HG02981 (cell line): ENCODE measurements at regions not wholly inside any gene's neighbourhood (a gene's known extent, or its start where the extent isn't known, plus 50 kb on each side); places are given as distances from the start of the nearest gene placed in this dataset.

Source experiments
- ATAC-seq: cut with Tn5 transposase; IDR thresholded peaks from one replicate; pipeline ENCODE4 v1.9.1; 2021; ENCODE audit warnings: mild to moderate bottlenecking, moderate library complexity; ENCODE audit not compliant: unreplicated experiment

- no peak for ATAC-seq
These were observed 308.1 kb downstream of the CDH26 start for GRCh38 chr20:60266177-60266823.

- ATAC-seq, result no peak
These were observed 310.3 kb downstream of the CDH26 start for GRCh38 chr20:60268491-60268890.

GRCh38 chr20:60269573-60270162, 311.4 kb downstream of the CDH26 start:
- ATAC-seq, result no peak

DNA sequence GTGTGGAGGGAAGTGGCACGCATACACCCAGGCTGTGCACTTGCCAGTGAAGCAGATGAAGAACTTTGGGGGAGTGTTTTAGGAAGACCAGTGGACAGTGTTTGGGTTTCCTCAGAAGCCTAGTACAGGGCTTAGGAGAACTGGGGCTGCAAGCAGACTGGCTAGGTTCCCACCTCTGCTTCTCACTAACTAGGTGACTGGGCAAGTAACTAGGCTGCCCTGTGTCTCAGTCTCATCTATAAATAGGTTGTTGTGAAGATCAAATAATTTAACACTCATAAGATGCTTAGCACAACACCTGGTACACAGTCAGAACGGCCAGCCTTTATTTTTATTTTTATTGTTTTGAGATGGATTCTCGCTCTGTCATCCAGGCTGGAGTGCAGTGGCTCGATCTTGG, 312.1 kb downstream of the CDH26 start:
- ATAC-seq, result no peak

- ATAC-seq, result no peak
These were observed 313.4 kb downstream of the CDH26 start for GRCh38 chr20:60271597-60271996.

GRCh38 chr20:60272790-60273189, 314.6 kb downstream of the CDH26 start:
- no peak for ATAC-seq

- no peak for ATAC-seq
These were observed 316.5 kb downstream of the CDH26 start for GRCh38 chr20:60274717-60275116.

GRCh38 chr20:60281295-60281694, 323.1 kb downstream of the CDH26 start:
- no peak for ATAC-seq

DNA sequence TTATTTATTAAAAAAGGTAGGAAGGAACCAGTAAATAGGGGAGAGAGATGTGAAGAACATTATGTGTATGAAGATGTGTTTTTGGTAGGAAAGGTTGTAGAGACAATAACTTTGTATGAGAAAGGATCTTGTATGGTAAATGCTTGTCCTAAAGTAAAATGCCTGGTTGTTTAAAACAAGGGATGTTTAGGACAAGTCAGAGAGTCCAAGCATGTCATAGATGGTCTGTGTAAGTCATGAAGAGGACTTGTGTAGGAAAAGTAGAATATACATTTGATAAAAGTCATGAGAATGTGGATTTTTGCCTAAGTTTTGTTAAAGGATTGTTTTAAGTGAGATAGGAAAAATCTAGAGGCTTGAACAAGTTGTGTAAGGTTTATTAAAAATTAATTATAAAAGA, 325.1 kb downstream of the CDH26 start:
- no peak for ATAC-seq

GRCh38 chr20:60286764-60287163, 328.5 kb downstream of the CDH26 start:
- no peak for ATAC-seq

GRCh38 chr20:60288945-60289344, 330.7 kb downstream of the CDH26 start:
- ATAC-seq, result no peak

DNA sequence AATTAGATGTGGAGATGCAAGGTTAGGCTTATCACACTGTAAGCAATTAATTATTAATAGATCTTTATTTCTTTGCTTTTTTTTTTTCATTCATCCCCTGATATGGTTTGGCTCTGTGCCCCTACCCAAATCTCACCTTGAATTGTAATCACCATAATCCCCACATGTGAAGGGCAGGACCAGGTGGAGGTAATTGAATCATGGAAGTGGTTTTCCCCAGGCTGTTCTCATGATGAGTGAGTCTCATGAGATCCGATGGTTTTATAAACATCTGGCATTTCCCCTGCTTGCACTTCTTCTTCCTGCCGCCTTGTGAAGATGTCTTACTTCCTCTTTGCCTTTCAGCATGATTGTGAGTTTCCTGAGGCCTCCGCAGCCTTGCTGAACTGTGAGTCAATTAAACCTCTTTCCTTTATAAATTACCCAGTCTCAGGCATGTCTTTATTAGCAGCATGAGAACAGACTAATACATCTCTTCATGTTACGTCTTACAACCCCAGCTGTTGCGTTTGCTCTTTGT, 333.8 kb downstream of the CDH26 start:
- ATAC-seq, result no peak

GRCh38 chr20:60294632-60295031, 336.4 kb downstream of the CDH26 start:
- no peak for ATAC-seq

DNA sequence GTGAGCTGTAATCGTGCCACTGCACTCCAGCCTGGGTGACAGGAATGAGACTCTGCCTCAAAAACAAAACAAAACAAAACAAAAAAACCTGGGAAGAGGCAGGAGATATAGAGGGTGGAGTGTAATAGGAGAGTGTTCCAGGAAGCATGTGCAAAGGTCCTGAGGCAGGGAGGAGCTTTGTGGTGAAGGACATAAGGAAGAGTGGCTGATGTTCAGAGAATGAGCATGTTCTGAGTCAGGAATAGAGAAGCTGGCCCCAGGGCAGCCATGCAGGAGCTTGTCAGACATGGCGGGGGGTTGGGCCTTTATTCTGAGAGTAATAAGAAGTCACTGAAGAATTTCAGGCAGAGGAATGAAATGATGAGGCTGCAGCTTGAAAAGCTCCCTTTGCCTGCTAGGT, 337.0 kb downstream of the CDH26 start:
- ATAC-seq, result no peak

- no peak for ATAC-seq
These were observed 339.4 kb downstream of the CDH26 start for GRCh38 chr20:60297649-60298048.

DNA sequence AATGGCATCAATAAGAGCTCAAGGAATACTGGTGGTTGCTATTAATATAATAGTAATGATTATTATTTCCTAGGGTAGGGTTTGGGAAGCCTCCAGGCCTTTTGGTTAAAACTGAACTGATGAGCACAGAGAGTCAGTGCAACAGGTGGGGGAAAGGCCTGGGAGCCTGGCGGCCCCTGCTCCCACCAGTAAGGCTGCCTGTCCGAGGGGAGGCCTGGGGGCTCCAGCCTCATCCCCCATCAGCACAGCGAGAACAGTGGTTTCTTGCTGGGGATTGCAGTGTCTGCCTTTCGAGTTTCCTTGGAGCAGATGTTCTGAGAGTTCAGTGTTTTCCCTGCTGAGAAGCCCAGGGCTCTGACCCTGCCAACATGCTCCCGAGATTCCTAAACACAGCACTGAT, 340.4 kb downstream of the CDH26 start:
- no peak for ATAC-seq

DNA sequence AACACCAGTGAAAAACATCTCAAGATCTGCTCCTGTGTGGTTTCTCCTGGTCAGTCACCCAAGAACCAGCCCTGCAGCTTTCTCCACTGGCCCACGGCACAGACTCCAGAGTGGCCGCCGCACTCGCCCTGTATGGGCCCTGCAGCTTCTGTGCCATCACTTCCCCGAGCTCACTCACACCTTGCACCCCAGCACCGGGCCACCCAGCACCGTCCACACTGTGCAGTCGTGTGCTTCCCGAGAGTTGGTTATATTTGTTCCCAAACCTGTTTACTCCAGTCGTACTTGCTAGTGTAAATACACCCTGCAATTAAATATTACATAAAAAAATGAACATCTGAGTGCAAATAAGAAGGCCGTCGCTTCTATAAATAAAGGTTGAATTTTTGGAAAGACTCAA, 341.7 kb downstream of the CDH26 start:
- ATAC-seq, result no peak

DNA sequence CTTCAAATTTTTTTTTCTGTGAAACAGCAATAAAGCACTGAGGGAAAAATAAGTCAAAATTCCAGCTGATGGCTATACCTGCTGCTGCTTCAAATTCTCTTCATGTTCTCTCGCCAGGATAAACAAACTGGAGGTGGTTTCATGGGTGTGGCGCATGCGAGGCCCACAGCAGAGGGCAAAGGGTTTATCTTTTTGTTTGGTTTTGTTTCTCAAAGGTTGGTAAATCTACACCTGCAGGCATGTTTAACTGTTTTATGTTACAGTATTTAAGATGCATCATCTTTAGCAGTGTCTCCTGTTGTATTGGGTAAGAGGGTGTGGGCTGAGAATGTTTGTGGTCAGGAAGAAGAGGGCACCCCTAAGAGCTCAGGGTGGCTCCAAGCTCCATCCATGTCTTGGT, 342.2 kb downstream of the CDH26 start:
- no peak for ATAC-seq

- no peak for ATAC-seq
These were observed 344.7 kb downstream of the CDH26 start for GRCh38 chr20:60302875-60303274.

DNA sequence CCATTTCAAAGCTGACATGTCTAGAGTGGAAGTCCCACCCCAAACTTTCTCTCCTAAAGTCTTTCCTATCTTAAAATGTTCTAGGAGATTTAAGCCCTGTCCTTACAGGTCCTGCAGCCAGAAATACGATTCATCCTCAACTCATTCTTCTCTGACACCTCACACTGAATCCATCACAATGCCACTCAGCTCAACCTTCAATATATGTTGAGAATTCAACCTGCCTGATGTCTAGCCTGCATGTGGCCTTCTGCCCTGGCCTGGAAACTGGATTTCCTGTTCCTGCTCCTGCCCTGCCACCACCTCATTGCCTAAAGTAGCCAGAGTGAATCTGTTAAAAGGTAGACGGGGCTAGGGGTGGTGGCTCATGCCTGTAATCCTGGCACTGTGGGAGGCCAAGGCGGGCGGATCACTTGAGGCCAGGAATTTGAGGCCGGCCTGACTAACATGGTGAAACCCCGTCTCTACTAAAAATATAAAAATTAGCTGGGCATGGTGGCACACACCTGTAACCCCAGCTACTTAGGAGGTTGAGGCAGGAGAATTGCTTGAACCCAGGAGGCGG, 345.9 kb downstream of the CDH26 start:
- no peak for ATAC-seq

- no peak for ATAC-seq
These were observed 346.7 kb downstream of the CDH26 start for GRCh38 chr20:60304931-60305330.

- no peak for ATAC-seq
These were observed 347.9 kb downstream of the CDH26 start for GRCh38 chr20:60306105-60306504.
